SU-DHL-6 (cell line): ENCODE measurements at regions not wholly inside any gene's neighbourhood (a gene's known extent, or its start where the extent isn't known, plus 50 kb on each side); places are given as distances from the start of the nearest gene placed in this dataset.

ENCODE experiments used
- H2AFZ ChIP-seq: fragments of 200-600 bp; sonication (generic); 2 replicates; pipeline ENCODE4 v1.6.1; 2014; ENCODE audit warnings: low read depth, mild to moderate bottlenecking, moderate library complexity, mixed read lengths, antibody characterized with exemption, low read length; ENCODE audit not compliant: severe bottlenecking
- H3F3A ChIP-seq: fragments of 200-600 bp; shearing (Covaris generic); 2 replicates; pipeline ENCODE4 v1.6.0; 2016; ENCODE audit warnings: antibody characterized with exemption, mild to moderate bottlenecking; ENCODE audit not compliant: insufficient read depth
- H3K27ac ChIP-seq: fragments of 200-600 bp; sonication (generic); 2 replicates; pipeline ENCODE4 v1.5.1; 2016; ENCODE audit warnings: low read depth, mild to moderate bottlenecking, low read length, moderate library complexity, mixed read lengths
- H3K27me3 ChIP-seq: fragments of 200-600 bp; sonication (generic), shearing (Covaris generic); 2 replicates; pipeline ENCODE4 v1.6.0; 2014; ENCODE audit warnings: mild to moderate bottlenecking, low read length
- H3K36me3 ChIP-seq: fragments of 200-600 bp; sonication (generic); 2 replicates; pipeline ENCODE4 v1.6.1; 2014; ENCODE audit warnings: mild to moderate bottlenecking, low read length, mixed read lengths
- H3K4me2 ChIP-seq: fragments of 300-600, 200-600 bp; shearing (Covaris generic), sonication (generic); 2 replicates; pipeline ENCODE4 v1.6.0; 2014; ENCODE audit warnings: low read length, low read depth, mild to moderate bottlenecking; ENCODE audit not compliant: poor library complexity, severe bottlenecking
- H3K4me3 ChIP-seq: fragments of 200-600 bp; sonication (generic); 2 replicates; pipeline ENCODE4 v1.5.1; 2014; ENCODE audit warnings: antibody characterized with exemption, low read length, mild to moderate bottlenecking, mixed read lengths; ENCODE audit not compliant: insufficient read depth, poor library complexity, severe bottlenecking
- H3K79me2 ChIP-seq: fragments of 200-600 bp; sonication (generic); 2 replicates; pipeline ENCODE4 v1.6.1; 2014; ENCODE audit warnings: mild to moderate bottlenecking, low read length, moderate library complexity; ENCODE audit not compliant: insufficient read depth
- H3K9ac ChIP-seq: fragments of 200-600 bp; sonication (generic); 2 replicates; pipeline ENCODE4 v1.7.0; 2014; ENCODE audit warnings: mild to moderate bottlenecking, low read length
- H3K9me2 ChIP-seq: fragments of 200-600 bp; sonication (generic); replicated peaks from 2 replicates; pipeline ENCODE4 v1.6.1; 2014; ENCODE audit warnings: low read length; ENCODE audit not compliant: insufficient read depth
- H3K9me3 ChIP-seq: fragments of 200-600 bp; sonication (generic); 2 replicates; pipeline ENCODE4 v1.6.1; 2014; ENCODE audit warnings: low read length, mixed read lengths; ENCODE audit not compliant: insufficient read depth
- H4K20me1 ChIP-seq: fragments of 200-600 bp; sonication (generic); 2 replicates; pipeline ENCODE4 v1.6.1; 2014; ENCODE audit warnings: low read depth, mild to moderate bottlenecking, antibody characterized with exemption, low read length, moderate library complexity, mixed read lengths
- CTCF ChIP-seq: fragments of 200-600 bp; sonication (generic); IDR thresholded peaks from one replicate; pipeline ENCODE4 v1.5.1; 2017; ENCODE audit warnings: antibody characterized with exemption, mild to moderate bottlenecking, low read length, moderate library complexity; ENCODE audit not compliant: insufficient read depth, poor library complexity, severe bottlenecking
- EZH2phosphoT487 ChIP-seq: fragments of 200-600 bp; sonication (generic), shearing (Covaris generic); conservative IDR thresholded peaks from 2 replicates; pipeline ENCODE4 v1.6.1; 2018; ENCODE audit warnings: mild to moderate bottlenecking, antibody characterized with exemption, low read length, moderate library complexity, mixed read lengths

GRCh38 chr21:20163167-20163566 lies 835.0 kb upstream of the NCAM2 start:
- H3K4me2 ChIP-seq, result no peak overlapping the region
- no peak overlapping the region for H3K4me3 ChIP-seq
- H4K20me1 ChIP-seq, result no peaks in the 10 kb centered on the region
- H3K27me3 ChIP-seq, result no peaks in the 10 kb centered on the region
- no peak overlapping the region for H3K9ac ChIP-seq
- H3K79me2 ChIP-seq, result no peaks in the 10 kb centered on the region
- H3K27ac ChIP-seq, result no peak overlapping the region
- no peaks in the 10 kb centered on the region for H3K9me2 ChIP-seq
- TF ChIP-seq CTCF (no peak), EZH2phosphoT487 (no peak)
- no peak overlapping the region for H2AFZ ChIP-seq
- H3K36me3 ChIP-seq, result no peaks in the 10 kb centered on the region; the same call in 1 of the 2 replicates
- no peaks in the 10 kb centered on the region for H3F3A ChIP-seq
- no peaks in the 10 kb centered on the region; the same call in 1 of the 2 replicates for H3K9me3 ChIP-seq

GRCh38 chr21:20167059-20167458 lies 831.1 kb upstream of the NCAM2 start:
- Histone ChIP-seq H3K4me3 (no peak overlapping the region), H3K4me2 (no peak overlapping the region), H3K9ac (no peak overlapping the region), H3K27ac (no peak overlapping the region), H3K9me3 (no peaks in the 10 kb centered on the region; the same call in 1 of the 2 replicates), H2AFZ (no peak overlapping the region), H3K9me2 (no peaks in the 10 kb centered on the region), H3K79me2 (no peaks in the 10 kb centered on the region), H4K20me1 (no peaks in the 10 kb centered on the region), H3K27me3 (no peaks in the 10 kb centered on the region), H3F3A (no peaks in the 10 kb centered on the region), H3K36me3 (no peaks in the 10 kb centered on the region; the same call in 1 of the 2 replicates)
- TF ChIP-seq CTCF (no peak), EZH2phosphoT487 (no peak)

- Histone ChIP-seq H3K9ac (no peak overlapping the region), H3K27ac (no peak overlapping the region), H2AFZ (no peak overlapping the region), H3K9me3 (no peaks in the 10 kb centered on the region), H3K4me2 (no peak overlapping the region), H3F3A (no peaks in the 10 kb centered on the region), H3K36me3 (no peaks in the 10 kb centered on the region; the same call in 1 of the 2 replicates), H3K79me2 (no peaks in the 10 kb centered on the region), H4K20me1 (no peaks in the 10 kb centered on the region), H3K9me2 (no peaks in the 10 kb centered on the region), H3K27me3 (no peaks in the 10 kb centered on the region), H3K4me3 (no peak overlapping the region)
- no peak for TF ChIP-seq EZH2phosphoT487
Measured at GRCh38 chr21:20169812-20170576, 828.2 kb upstream of the NCAM2 start.

- Histone ChIP-seq H2AFZ (no peak overlapping the region), H3K9me2 (no peaks in the 10 kb centered on the region), H3K36me3 (no peaks in the 10 kb centered on the region), H3F3A (no peaks in the 10 kb centered on the region), H3K4me2 (no peak overlapping the region), H3K9ac (no peak overlapping the region), H3K9me3 (peaks cover 10% of the 10 kb centered on the region; the same call in 1 of the 2 replicates), H3K4me3 (no peak overlapping the region), H3K27ac (no peak overlapping the region), H3K27me3 (no peaks in the 10 kb centered on the region), H4K20me1 (no peaks in the 10 kb centered on the region), H3K79me2 (no peaks in the 10 kb centered on the region)
- TF ChIP-seq EZH2phosphoT487, result no peak
Measured at GRCh38 chr21:20186186-20186585, 812.0 kb upstream of the NCAM2 start.
